NCI-H2196 (cell line): ENCODE measurements at regions not wholly inside any gene's neighbourhood (a gene's known extent, or its start where the extent isn't known, plus 50 kb on each side); places are given as distances from the start of the nearest gene placed in this dataset.

Source experiments
- DNase-seq: peaks from one replicate; lab custom pipeline; 2025; ENCODE audit not compliant: unreplicated experiment; lab: John Stamatoyannopoulos, UW

GRCh38 chr5:164651546-164652275 lies 1146.3 kb downstream of the MAT2B start:
- no peak for DNase-seq

- DNase-seq, result no peak
Measured at GRCh38 chr5:164652276-164652660, 1146.8 kb downstream of the MAT2B start.

- no peak for DNase-seq
Measured at GRCh38 chr5:164663198-164663989, 1158.0 kb downstream of the MAT2B start.

GRCh38 chr5:164671640-164672039 lies 1166.2 kb downstream of the MAT2B start:
- no peak for DNase-seq

GRCh38 chr5:164672205-164672604 lies 1166.8 kb downstream of the MAT2B start:
- no peak for DNase-seq

- no peak for DNase-seq
Measured at GRCh38 chr5:164672931-164673694, 1167.7 kb downstream of the MAT2B start.

- DNase-seq, result no peak
Measured at GRCh38 chr5:164679461-164679860, 1174.0 kb downstream of the MAT2B start.

- DNase-seq, result no peak
Measured at GRCh38 chr5:164680216-164680615, 1174.8 kb downstream of the MAT2B start.

GRCh38 chr5:164680812-164681520 lies 1175.5 kb downstream of the MAT2B start:
- DNase-seq, result no peak

GRCh38 chr5:164687391-164687790 lies 1182.0 kb downstream of the MAT2B start:
- DNase-seq, result no peak

- no peak for DNase-seq
Measured at GRCh38 chr5:164688437-164688836, 1183.0 kb downstream of the MAT2B start.

- DNase-seq, result no peak
Measured at GRCh38 chr5:164708831-164709230, 1203.4 kb downstream of the MAT2B start.

- DNase-seq, result no peak
Measured at GRCh38 chr5:164713682-164714081, 1208.3 kb downstream of the MAT2B start.

GRCh38 chr5:164721116-164721515 lies 1215.7 kb downstream of the MAT2B start:
- no peak for DNase-seq

- DNase-seq, result no peak
Measured at GRCh38 chr5:164721656-164722055, 1216.2 kb downstream of the MAT2B start.

- no peak for DNase-seq
Measured at GRCh38 chr5:164722702-164723101, 1217.3 kb downstream of the MAT2B start.

GRCh38 chr5:164727012-164727411 lies 1221.6 kb downstream of the MAT2B start:
- no peak for DNase-seq

GRCh38 chr5:164728733-164729132 lies 1223.3 kb downstream of the MAT2B start:
- no peak for DNase-seq

- DNase-seq, result no peak
Measured at GRCh38 chr5:164735334-164735733, 1229.9 kb downstream of the MAT2B start.

- no peak for DNase-seq
Measured at GRCh38 chr5:164741376-164741775, 1236.0 kb downstream of the MAT2B start.

GRCh38 chr5:164742025-164742424 lies 1236.6 kb downstream of the MAT2B start:
- no peak for DNase-seq
